ENCODE measurements at regions not wholly inside any gene's neighbourhood (a gene's known extent, or its start where the extent isn't known, plus 50 kb on each side); places are given as distances from the start of the nearest gene placed in this dataset.

DNA sequence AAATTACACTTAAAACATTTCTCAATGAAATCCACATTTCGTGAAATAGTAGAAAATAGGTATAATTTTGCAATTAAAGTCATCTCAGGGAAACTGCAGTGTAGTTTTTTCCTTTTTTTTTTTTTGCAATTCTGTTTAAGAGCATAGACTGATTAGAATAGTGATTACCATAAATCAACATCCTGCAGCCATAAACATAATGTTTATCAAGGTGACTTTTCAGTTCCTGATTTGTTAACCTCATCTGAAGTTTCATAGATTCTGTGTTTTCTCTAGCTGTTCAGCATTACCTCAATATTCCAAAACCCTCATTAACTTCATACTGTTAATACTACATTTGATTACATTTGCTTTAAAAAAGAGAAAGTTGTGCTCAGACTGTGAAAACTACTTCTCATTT is 286.3 kb upstream of the DACH1 start:
- TF ChIP-seq, protein P1, sequence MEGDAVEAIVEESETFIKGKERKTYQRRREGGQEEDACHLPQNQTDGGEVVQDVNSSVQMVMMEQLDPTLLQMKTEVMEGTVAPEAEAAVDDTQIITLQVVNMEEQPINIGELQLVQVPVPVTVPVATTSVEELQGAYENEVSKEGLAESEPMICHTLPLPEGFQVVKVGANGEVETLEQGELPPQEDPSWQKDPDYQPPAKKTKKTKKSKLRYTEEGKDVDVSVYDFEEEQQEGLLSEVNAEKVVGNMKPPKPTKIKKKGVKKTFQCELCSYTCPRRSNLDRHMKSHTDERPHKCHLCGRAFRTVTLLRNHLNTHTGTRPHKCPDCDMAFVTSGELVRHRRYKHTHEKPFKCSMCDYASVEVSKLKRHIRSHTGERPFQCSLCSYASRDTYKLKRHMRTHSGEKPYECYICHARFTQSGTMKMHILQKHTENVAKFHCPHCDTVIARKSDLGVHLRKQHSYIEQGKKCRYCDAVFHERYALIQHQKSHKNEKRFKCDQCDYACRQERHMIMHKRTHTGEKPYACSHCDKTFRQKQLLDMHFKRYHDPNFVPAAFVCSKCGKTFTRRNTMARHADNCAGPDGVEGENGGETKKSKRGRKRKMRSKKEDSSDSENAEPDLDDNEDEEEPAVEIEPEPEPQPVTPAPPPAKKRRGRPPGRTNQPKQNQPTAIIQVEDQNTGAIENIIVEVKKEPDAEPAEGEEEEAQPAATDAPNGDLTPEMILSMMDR (IDR thresholded peaks at IDR 0.05): no peak
- TF ChIP-seq POLR2A (IDR thresholded peaks at IDR 0.05): no peak

Measured in adrenal gland (tissue), 5 donors.